ENCODE measurements at regions not wholly inside any gene's neighbourhood (a gene's known extent, or its start where the extent isn't known, plus 50 kb on each side); places are given as distances from the start of the nearest gene placed in this dataset.

- H3K27me3 ChIP-seq: no peaks in the 10 kb centered on the region
- no peak overlapping the region for H3K4me3 ChIP-seq
- no peaks in the 10 kb centered on the region for H3K9me3 ChIP-seq (ENCODE audit: low read depth)
- no peak overlapping the region for H3K9ac ChIP-seq
- no peak overlapping the region for H3K4me2 ChIP-seq
- peaks cover 24% of the 10 kb centered on the region for H3F3A ChIP-seq (ENCODE audit: low read depth)
- no peaks in the 10 kb centered on the region for H3K36me3 ChIP-seq
- H3K4me3 Mint-ChIP-seq: no peak overlapping the region
- peaks cover 2% of the 10 kb centered on the region for H3K27me3 Mint-ChIP-seq (ENCODE audit: insufficient read depth, low read depth)
- H4K20me1 ChIP-seq (ENCODE audit: low read depth): no peaks in the 10 kb centered on the region
- peaks cover 9% of the 10 kb centered on the region for H3K4me1 ChIP-seq
- TF ChIP-seq CTCF (IDR thresholded peaks at IDR 0.05) (peak; percentile 98), EZH2 (IDR thresholded peaks at IDR 0.05) (no peak), EZH2phosphoT487 (IDR thresholded peaks at IDR 0.05) (no peak)
- no peaks in the 10 kb centered on the region for H3K36me3 Mint-ChIP-seq
- no peak overlapping the region for H3K27ac ChIP-seq
- DNase-seq (ENCODE audit: low spot score): peak; percentile 62
- H3K27ac Mint-ChIP-seq: no peak overlapping the region
- H3K9me3 Mint-ChIP-seq: peaks cover 6% of the 10 kb centered on the region
- H2AFZ ChIP-seq (replicated peaks): no peak overlapping the region
- peaks cover 26% of the 10 kb centered on the region for H3K4me1 Mint-ChIP-seq
- H3K79me2 ChIP-seq (ENCODE audit: low read depth): no peaks in the 10 kb centered on the region
These were observed 828.8 kb upstream of the MBL2 start for GRCh38 chr10:53601260-53601875.

GRCh38 chr10:53598914-53599313 lies 826.3 kb upstream of the MBL2 start:
- Histone ChIP-seq H3K27me3 (no peaks in the 10 kb centered on the region), H3K4me2 (peak overlapping the region; percentile 0), H3K9me3 (ENCODE audit: low read depth) (no peaks in the 10 kb centered on the region), H3K4me3 (no peak overlapping the region), H3K36me3 (no peaks in the 10 kb centered on the region), H4K20me1 (ENCODE audit: low read depth) (no peaks in the 10 kb centered on the region), H3F3A (ENCODE audit: low read depth) (peaks cover 24% of the 10 kb centered on the region), H3K9ac (no peak overlapping the region), H3K27ac (no peak overlapping the region), H2AFZ (replicated peaks) (no peak overlapping the region), H3K79me2 (ENCODE audit: low read depth) (no peaks in the 10 kb centered on the region), H3K4me1 (peaks cover 9% of the 10 kb centered on the region)
- DNase-seq (ENCODE audit: low spot score): no peak
- TF ChIP-seq EZH2phosphoT487 (IDR thresholded peaks at IDR 0.05) (no peak), EZH2 (IDR thresholded peaks at IDR 0.05) (no peak), CTCF (IDR thresholded peaks at IDR 0.05) (no peak)
- Mint-ChIP-seq H3K36me3 (peaks cover 3% of the 10 kb centered on the region), H3K27me3 (ENCODE audit: insufficient read depth, low read depth) (peaks cover 3% of the 10 kb centered on the region), H3K9me3 (peaks cover 11% of the 10 kb centered on the region), H3K27ac (peak overlapping the region; percentile 97), H3K4me1 (peaks cover 37% of the 10 kb centered on the region), H3K4me3 (no peak overlapping the region)

GRCh38 chr10:53597835-53598251 lies 825.3 kb upstream of the MBL2 start:
- Histone ChIP-seq H2AFZ (replicated peaks) (no peak overlapping the region), H3F3A (ENCODE audit: low read depth) (peaks cover 24% of the 10 kb centered on the region), H3K27ac (peak overlapping the region; percentile 73), H3K79me2 (ENCODE audit: low read depth) (no peaks in the 10 kb centered on the region), H3K9ac (no peak overlapping the region), H4K20me1 (ENCODE audit: low read depth) (no peaks in the 10 kb centered on the region), H3K9me3 (ENCODE audit: low read depth) (no peaks in the 10 kb centered on the region), H3K4me1 (peaks cover 9% of the 10 kb centered on the region), H3K36me3 (no peaks in the 10 kb centered on the region), H3K4me3 (no peak overlapping the region), H3K27me3 (no peaks in the 10 kb centered on the region), H3K4me2 (peak overlapping the region; percentile 0)
- Mint-ChIP-seq H3K27me3 (ENCODE audit: insufficient read depth, low read depth) (peaks cover 3% of the 10 kb centered on the region), H3K27ac (peak overlapping the region; percentile 97), H3K36me3 (peaks cover 4% of the 10 kb centered on the region), H3K9me3 (peaks cover 13% of the 10 kb centered on the region), H3K4me1 (peaks cover 37% of the 10 kb centered on the region), H3K4me3 (no peak overlapping the region)
- peak; percentile 40 for DNase-seq (ENCODE audit: low spot score)
- TF ChIP-seq EZH2phosphoT487 (IDR thresholded peaks at IDR 0.05) (no peak), EZH2 (IDR thresholded peaks at IDR 0.05) (no peak), CTCF (IDR thresholded peaks at IDR 0.05) (no peak)
